IMR-90 (cell line): ENCODE measurements at regions not wholly inside any gene's neighbourhood (a gene's known extent, or its start where the extent isn't known, plus 50 kb on each side); places are given as distances from the start of the nearest gene placed in this dataset.

Experiments
- ATAC-seq: fragments of 200-7000 bp; cut with Tn5 transposase; 2 replicates; pipeline ENCODE4 v1.9.1; 2020; ENCODE audit warnings: low read depth, mild to moderate bottlenecking, moderate library complexity
- BruUV-seq: library from RNA; stranded (reverse); fragments of 400-500 nt; replicated peaks from 2 replicates; lab custom pipeline; 2021; lab: Mats Ljungman, UMichigan
- CTCF ChIA-PET: fragments of 300-600 bp; formaldehyde crosslinking; extraction: SDS; loops from one replicate; lab custom pipeline; 2021; ENCODE audit warnings: antibody characterized with exemption; lab: Yijun Ruan, JAX
- POLR2A ChIA-PET: fragments of 300-600 bp; sonication (Branson Sonifier 250); formaldehyde crosslinking; loops from one replicate; lab custom pipeline; 2022; ENCODE audit warnings: antibody characterized with exemption; ENCODE audit not compliant: unreplicated experiment; lab: Charles Lee
- DNase-seq: peaks from one replicate; pipeline ENCODE4 v3.0.0; 2013
- H2AFZ ChIP-seq: replicated peaks from 2 replicates; pipeline ENCODE3; 2013; ENCODE audit warnings: low read length, mild to moderate bottlenecking; ENCODE audit not compliant: poor library complexity
- H2AK5ac ChIP-seq: 2 replicates; pipeline ENCODE4 v1.6.1; 2013; ENCODE audit warnings: low read depth, low read length, inconsistent platforms
- H2AK9ac ChIP-seq: replicated peaks from 2 replicates; pipeline ENCODE3; 2013; ENCODE audit warnings: mild to moderate bottlenecking, low read depth, low read length, moderate library complexity; ENCODE audit not compliant: poor library complexity
- H2BK120ac ChIP-seq: 2 replicates; pipeline ENCODE4 v1.6.1; 2013; ENCODE audit warnings: low read depth, low read length, inconsistent platforms
- H2BK15ac ChIP-seq: 3 replicates; pipeline ENCODE4 v1.6.1; 2013; ENCODE audit warnings: low read depth, low read length, inconsistent platforms
- H2BK20ac ChIP-seq: 2 replicates; pipeline ENCODE4 v1.6.1; 2013; ENCODE audit warnings: low read depth, mild to moderate bottlenecking, inconsistent platforms, low read length, moderate library complexity
- H2BK5ac ChIP-seq: 2 replicates; pipeline ENCODE4 v1.6.1; 2013; ENCODE audit warnings: mild to moderate bottlenecking, low read depth, low read length, inconsistent platforms; ENCODE audit not compliant: poor library complexity, severe bottlenecking
- H3K14ac ChIP-seq: replicated peaks from 2 replicates; pipeline ENCODE4 v1.6.1; 2013; ENCODE audit warnings: low read depth, low read length, inconsistent platforms
- H3K18ac ChIP-seq: 2 replicates; pipeline ENCODE4 v1.6.1; 2013; ENCODE audit warnings: low read depth, low read length, control low read depth
- H3K23ac ChIP-seq: 2 replicates; pipeline ENCODE4 v1.6.1; 2013; ENCODE audit warnings: low read depth, low read length, inconsistent platforms
- H3K27ac ChIP-seq: 2 replicates; pipeline ENCODE4 v1.5.1; 2013; ENCODE audit warnings: mild to moderate bottlenecking, control low read depth, low read length; ENCODE audit not compliant: insufficient read depth
- H3K27me3 ChIP-seq: 2 replicates; pipeline ENCODE4 v1.6.1; 2013; ENCODE audit warnings: low read length; ENCODE audit not compliant: control insufficient read depth, insufficient read depth
- H3K36me3 ChIP-seq: 2 replicates; pipeline ENCODE4 v1.6.1; 2013; ENCODE audit warnings: low read length, mixed read lengths; ENCODE audit not compliant: control insufficient read depth, insufficient read depth
- H3K4ac ChIP-seq: 2 replicates; pipeline ENCODE4 v1.6.1; 2013; ENCODE audit warnings: low read depth, low read length, inconsistent platforms
- H3K4me1 ChIP-seq: 2 replicates; pipeline ENCODE4 v1.6.1; 2013; ENCODE audit warnings: low read length, mixed read lengths; ENCODE audit not compliant: control insufficient read depth, insufficient read depth
- H3K4me2 ChIP-seq: 2 replicates; pipeline ENCODE4 v1.6.1; 2013; ENCODE audit warnings: low read depth, mild to moderate bottlenecking, control low read depth, low read length, moderate library complexity
- H3K4me3 ChIP-seq: 2 replicates; pipeline ENCODE4 v1.5.1; 2013; ENCODE audit warnings: low read depth, mild to moderate bottlenecking, control low read depth, low read length, moderate library complexity; ENCODE audit not compliant: insufficient read depth
- H3K56ac ChIP-seq: 2 replicates; pipeline ENCODE4 v1.6.1; 2013; ENCODE audit warnings: low read length, inconsistent platforms; ENCODE audit not compliant: insufficient read depth; ENCODE audit errors: extremely low read depth
- H3K79me1 ChIP-seq, 2 experiments: 2 replicates each; pipeline ENCODE4 v1.6.1; 2013; ENCODE audit warnings: low read length in 2 of 2, inconsistent platforms in 1 of 2, low read depth in 1 of 2
- H3K9ac ChIP-seq: 2 replicates; pipeline ENCODE4 v1.6.1; 2013; ENCODE audit warnings: low read depth, low read length, control low read depth
- H3K9me1 ChIP-seq: 2 replicates; pipeline ENCODE4 v1.6.1; 2013; ENCODE audit warnings: low read length, inconsistent platforms; ENCODE audit not compliant: insufficient read depth
- H3K9me3 ChIP-seq: 2 replicates; pipeline ENCODE4 v1.6.1; 2013; ENCODE audit warnings: low read length; ENCODE audit not compliant: control insufficient read depth, insufficient read depth
- H4K20me1 ChIP-seq: 2 replicates; pipeline ENCODE4 v1.6.1; 2013; ENCODE audit warnings: low read length, inconsistent platforms; ENCODE audit not compliant: insufficient read depth
- H4K5ac ChIP-seq: 2 replicates; pipeline ENCODE4 v1.6.1; 2013; ENCODE audit warnings: mild to moderate bottlenecking, low read depth, low read length, control low read depth
- H4K8ac ChIP-seq, 2 experiments: 2 replicates each; pipeline ENCODE4 v1.6.1; 2013; ENCODE audit warnings: low read depth in 2 of 2, low read length in 2 of 2, control low read depth in 1 of 2, inconsistent platforms in 1 of 2
- H4K91ac ChIP-seq: 2 replicates; pipeline ENCODE4 v1.6.1; 2013; ENCODE audit warnings: low read depth, low read length, inconsistent platforms; ENCODE audit not compliant: insufficient read depth
- POLR2A ChIP-seq: IDR thresholded peaks from 2 replicates; pipeline ENCODE4 v1.6.1; 2012; ENCODE audit warnings: mild to moderate bottlenecking, low read depth, low read length
- WGBS, 2 experiments: methylation state at CpG; one replicate each; pipeline versions ENCODE4 v1.1.5 to v1.1.7; 2013; ENCODE audit warnings: missing lambda C conversion rate in 2 of 2; ENCODE audit not compliant: insufficient read length in 1 of 2; ENCODE audit errors: extremely low coverage in 2 of 2; 5-methylcytosine and 5-hydroxymethylcytosine counted together
- dilution Hi-C: fragments of 300-500 bp; cut with HindIII; formaldehyde crosslinking; loops from one replicate; pipeline ENCODE4 v1.14.3; 2018; ENCODE audit warnings: low sequenced_read_pairs; ENCODE audit not compliant: unreplicated experiment
- in situ Hi-C: fragments of 300-500 bp; cut with MboI; formaldehyde crosslinking; loops from 3 replicates; pipeline ENCODE4 v1.14.3; 2019; ENCODE audit warnings: low sequenced_read_pairs, inconsistent platforms, mixed read lengths
- intact Hi-C: fragments of 100-400 bp; cut with micrococcal nuclease; formaldehyde crosslinking; loops from 2 replicates; pipeline ENCODE4 v1.10.0; 2022

DNA sequence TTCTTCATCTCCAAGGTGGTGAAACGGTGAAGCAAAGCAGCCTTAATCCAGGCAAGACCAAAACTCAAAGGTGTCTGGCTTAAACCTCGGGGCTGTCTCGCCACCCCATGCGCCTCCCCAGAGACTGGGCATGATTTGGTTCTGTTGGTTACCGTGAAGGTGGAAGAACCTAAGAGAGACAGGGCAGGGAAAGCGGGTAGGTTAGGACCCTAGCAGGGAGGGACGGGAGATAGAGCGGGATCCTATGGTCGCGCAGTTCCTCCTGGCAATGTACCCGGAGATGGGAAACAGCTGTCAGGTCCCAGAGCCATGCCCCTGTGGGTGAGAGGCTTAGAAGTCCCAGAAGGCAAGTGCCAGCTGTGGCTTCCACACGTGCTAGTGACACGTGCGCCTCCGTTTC, 418.3 kb upstream of the IRX1 start:
- Histone ChIP-seq H3K79me1 (no peaks in the 10 kb centered on the region), H2AK5ac (no peak overlapping the region), H3K4ac (no peak overlapping the region), H2BK120ac (no peak overlapping the region), H3K27ac (no peak overlapping the region), H3K9ac (no peak overlapping the region), H3K36me3 (no peaks in the 10 kb centered on the region), H2BK5ac (no peak overlapping the region), H3K4me1 (no peaks in the 10 kb centered on the region), H3K23ac (no peak overlapping the region), H4K5ac (no peak overlapping the region), H2BK15ac (no peak overlapping the region), H2AK9ac (no peak overlapping the region), H4K20me1 (no peaks in the 10 kb centered on the region), H3K4me3 (no peak overlapping the region), H2BK20ac (no peak overlapping the region), H4K8ac (no peak overlapping the region), H3K14ac (no peak overlapping the region), H3K56ac (no peak overlapping the region), H3K9me1 (no peaks in the 10 kb centered on the region), H3K9me3 (peaks cover 28% of the 10 kb centered on the region), H2AFZ (no peak overlapping the region), H3K4me2 (no peak overlapping the region), H4K91ac (no peak overlapping the region), H3K18ac (no peak overlapping the region), H3K27me3 (no peaks in the 10 kb centered on the region)
- 68% methylated on average over 2 of the region's 15 CpGs; no CpG with 5 or more reads in 1 of the 2 experiments for WGBS, 2 experiments
- BruUV-seq: no TSS peak
- ATAC-seq (no peak), DNase-seq (no peak)
- POLR2A ChIA-PET: no interaction called here
- in situ Hi-C loops (no loop called here), dilution Hi-C loops (no loop called here), intact Hi-C loops (no loop called here)
- no peak for TF ChIP-seq POLR2A
- CTCF ChIA-PET: no interaction called here
